ENCODE measurements at regions not wholly inside any gene's neighbourhood (a gene's known extent, or its start where the extent isn't known, plus 50 kb on each side); places are given as distances from the start of the nearest gene placed in this dataset.
"Not testable (repeated sequence)": the region's sequence is repeated elsewhere in the genome, so short reads cannot be mapped to it uniquely, and the experiment has no call there.

GRCh38 chr11:114949614-114950351, 271.5 kb downstream of the NXPE2 start:
- no peak for DNase-seq

GRCh38 chr11:114953039-114953438, 274.7 kb downstream of the NXPE2 start:
- DNase-seq, result no peak

- DNase-seq, result no peak
Observed at GRCh38 chr11:114955923-114956322, 277.6 kb downstream of the NXPE2 start.

- DNase-seq, result no peak
Observed at GRCh38 chr11:114956566-114956965, 278.2 kb downstream of the NXPE2 start.

- no peak for DNase-seq
Observed at GRCh38 chr11:114959953-114960505, 281.7 kb downstream of the NXPE2 start.

GRCh38 chr11:114960819-114961218, 282.5 kb downstream of the NXPE2 start:
- not testable (repeated sequence) for DNase-seq

- DNase-seq, result no peak
Observed at GRCh38 chr11:114964676-114965214, 286.4 kb downstream of the NXPE2 start.

GRCh38 chr11:114970927-114971645, 292.8 kb downstream of the NXPE2 start:
- no peak for DNase-seq

GRCh38 chr11:114972105-114972504, 293.8 kb downstream of the NXPE2 start:
- no peak for DNase-seq

- DNase-seq, result no peak
Observed at GRCh38 chr11:114977651-114978050, 299.3 kb downstream of the NXPE2 start.

- DNase-seq, result no peak
Observed at GRCh38 chr11:114982141-114982540, 303.8 kb downstream of the NXPE2 start.

- no peak for DNase-seq
Observed at GRCh38 chr11:114984611-114985163, 306.4 kb downstream of the NXPE2 start.

- DNase-seq, result no peak
Observed at GRCh38 chr11:114986365-114986764, 308.0 kb downstream of the NXPE2 start.

GRCh38 chr11:114987186-114987760, 308.9 kb downstream of the NXPE2 start:
- no peak for DNase-seq

- no peak for DNase-seq
Observed at GRCh38 chr11:114988644-114989043, 310.3 kb downstream of the NXPE2 start.

- no peak for DNase-seq
Observed at GRCh38 chr11:114989536-114989935, 311.2 kb downstream of the NXPE2 start.

GRCh38 chr11:115005663-115006062, 327.3 kb downstream of the NXPE2 start:
- no peak for DNase-seq

GRCh38 chr11:115007851-115008250, 329.5 kb downstream of the NXPE2 start:
- no peak for DNase-seq

- DNase-seq, result no peak
Observed at GRCh38 chr11:115008799-115009198, 330.5 kb downstream of the NXPE2 start.

- DNase-seq, result no peak
Observed at GRCh38 chr11:115017529-115017928, 339.2 kb downstream of the NXPE2 start.

- DNase-seq, result no peak
Observed at GRCh38 chr11:115030166-115030565, 351.8 kb downstream of the NXPE2 start.

GRCh38 chr11:115036406-115037180, 358.3 kb downstream of the NXPE2 start:
- DNase-seq, result no peak
